OCI-LY1 (cell line): ENCODE measurements at regions not wholly inside any gene's neighbourhood (a gene's known extent, or its start where the extent isn't known, plus 50 kb on each side); places are given as distances from the start of the nearest gene placed in this dataset.

ENCODE experiments used
- H2AFZ ChIP-seq: fragments of 200-600 bp; sonication (generic), shearing (Covaris generic); 2 replicates; pipeline ENCODE4 v1.6.0; 2014; ENCODE audit warnings: antibody characterized with exemption, mild to moderate bottlenecking, low read length
- H3F3A ChIP-seq: fragments of 200-600 bp; sonication (generic), shearing (Covaris generic); 2 replicates; pipeline ENCODE4 v1.6.0; 2014; ENCODE audit warnings: mild to moderate bottlenecking, antibody characterized with exemption, low read length, moderate library complexity; ENCODE audit not compliant: insufficient read depth
- H3K27ac ChIP-seq: fragments of 200-600 bp; sonication (generic); 2 replicates; pipeline ENCODE4 v1.5.1; 2014; ENCODE audit warnings: low read length, mixed run types, mild to moderate bottlenecking, low read depth; ENCODE audit not compliant: poor library complexity, severe bottlenecking
- H3K27me3 ChIP-seq: fragments of 200-600 bp; sonication (generic); 2 replicates; pipeline ENCODE4 v1.6.0; 2014; ENCODE audit warnings: antibody characterized with exemption, mild to moderate bottlenecking, low read length, moderate library complexity; ENCODE audit not compliant: insufficient read depth
- H3K36me3 ChIP-seq: fragments of 200-600 bp; sonication (generic); 2 replicates; pipeline ENCODE4 v1.6.1; 2014; ENCODE audit warnings: mild to moderate bottlenecking, antibody characterized with exemption, low read length, moderate library complexity, mixed read lengths; ENCODE audit not compliant: insufficient read depth
- H3K4me1 ChIP-seq: fragments of 200-600 bp; sonication (generic); 2 replicates; pipeline ENCODE4 v1.5.1; 2014; ENCODE audit warnings: mild to moderate bottlenecking, low read length, moderate library complexity; ENCODE audit not compliant: insufficient read depth, severe bottlenecking
- H3K4me2 ChIP-seq: fragments of 200-600 bp; sonication (generic), shearing (Covaris generic); 2 replicates; pipeline ENCODE4 v1.6.1; 2014; ENCODE audit warnings: low read length
- H3K4me3 ChIP-seq: fragments of 200-600 bp; sonication (generic); 2 replicates; pipeline ENCODE4 v1.5.1; 2014; ENCODE audit warnings: low read length, low read depth, mild to moderate bottlenecking, mixed read lengths; ENCODE audit not compliant: poor library complexity, severe bottlenecking
- H3K79me2 ChIP-seq: fragments of 200-600 bp; shearing (Covaris generic); 2 replicates; pipeline ENCODE4 v1.6.1; 2016; ENCODE audit warnings: mixed run types, low read length, mixed read lengths; ENCODE audit not compliant: insufficient read depth
- H3K9ac ChIP-seq: fragments of 200-600 bp; sonication (generic), shearing (Covaris generic); 2 replicates; pipeline ENCODE4 v1.6.1; 2014; ENCODE audit warnings: mild to moderate bottlenecking, low read length, mixed read lengths
- H3K9me2 ChIP-seq: fragments of 200-600 bp; sonication (generic), shearing (Covaris generic); 2 replicates; pipeline ENCODE4 v1.6.1; 2014; ENCODE audit warnings: low read depth, mild to moderate bottlenecking, low read length, mixed read lengths
- H3K9me3 ChIP-seq: fragments of 200-600 bp; shearing (Covaris generic); 2 replicates; pipeline ENCODE4 v1.6.1; 2014; ENCODE audit warnings: low read length, mixed read lengths
- H4K20me1 ChIP-seq: fragments of 200-600 bp; sonication (generic), shearing (Covaris generic); 2 replicates; pipeline ENCODE4 v1.6.0; 2016; ENCODE audit warnings: mild to moderate bottlenecking, low read length; ENCODE audit not compliant: insufficient read depth
- CTCF ChIP-seq: fragments of 200-600 bp; sonication (generic), shearing (Covaris generic); IDR thresholded peaks from 2 replicates; pipeline ENCODE4 v1.5.1; 2017; ENCODE audit warnings: mild to moderate bottlenecking, antibody characterized with exemption, low read length, moderate library complexity, mixed read lengths
- EZH2 ChIP-seq: fragments of 200-600 bp; sonication (generic), shearing (Covaris generic); IDR thresholded peaks from 2 replicates; pipeline ENCODE4 v1.8.0; 2017; ENCODE audit warnings: borderline replicate concordance, mixed run types, mild to moderate bottlenecking, antibody characterized with exemption, low read length, moderate library complexity, mixed read lengths

GRCh38 chr3:103203441-103203840 is 768.6 kb downstream of the ZPLD1 start:
- TF ChIP-seq CTCF, result no peak
- no peak for TF ChIP-seq EZH2
- Histone ChIP-seq H3K4me1 (no peaks in the 10 kb centered on the region), H4K20me1 (no peaks in the 10 kb centered on the region), H3K27ac (no peak overlapping the region), H3K4me2 (no peak overlapping the region), H3K36me3 (no peaks in the 10 kb centered on the region), H3K79me2 (no peaks in the 10 kb centered on the region), H3K4me3 (no peak overlapping the region), H3K27me3 (no peaks in the 10 kb centered on the region), H3F3A (no peaks in the 10 kb centered on the region), H2AFZ (no peak overlapping the region), H3K9me2 (no peaks in the 10 kb centered on the region), H3K9ac (no peak overlapping the region), H3K9me3 (no peaks in the 10 kb centered on the region)

DNA sequence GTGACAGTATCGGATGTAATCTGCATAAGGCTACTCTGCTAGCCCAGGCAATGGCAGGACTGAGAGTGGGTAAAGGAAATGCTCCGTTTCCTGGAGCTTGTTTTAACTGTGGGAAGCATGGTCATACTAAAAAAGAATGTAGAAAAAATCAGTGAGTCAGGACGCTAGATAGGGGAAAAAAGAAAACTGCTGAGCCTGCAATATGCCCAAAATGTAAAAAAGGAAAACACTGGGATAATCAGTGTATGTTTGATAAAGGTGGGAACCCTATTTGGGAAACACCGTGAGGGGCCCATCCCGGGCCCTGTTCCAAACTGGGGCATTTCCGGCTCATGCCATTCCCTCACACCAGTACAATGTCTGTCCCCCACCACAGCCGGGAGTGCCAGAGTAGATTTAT is 775.8 kb downstream of the ZPLD1 start:
- Histone ChIP-seq H3K36me3 (no peaks in the 10 kb centered on the region), H4K20me1 (no peaks in the 10 kb centered on the region), H3K79me2 (no peaks in the 10 kb centered on the region), H3F3A (no peaks in the 10 kb centered on the region), H3K27me3 (no peaks in the 10 kb centered on the region), H2AFZ (no peak overlapping the region), H3K9me2 (no peaks in the 10 kb centered on the region), H3K9me3 (no peaks in the 10 kb centered on the region), H3K9ac (no peak overlapping the region), H3K4me2 (no peak overlapping the region), H3K27ac (no peak overlapping the region), H3K4me3 (no peak overlapping the region), H3K4me1 (no peaks in the 10 kb centered on the region)
- TF ChIP-seq CTCF (no peak), EZH2 (no peak)

GRCh38 chr3:103218146-103218545 is 783.3 kb downstream of the ZPLD1 start:
- H2AFZ ChIP-seq, result no peak overlapping the region
- no peaks in the 10 kb centered on the region for H3K9me2 ChIP-seq
- no peaks in the 10 kb centered on the region for H3F3A ChIP-seq
- no peak overlapping the region for H3K4me3 ChIP-seq
- H4K20me1 ChIP-seq, result no peaks in the 10 kb centered on the region
- TF ChIP-seq CTCF (no peak), EZH2 (no peak)
- H3K9ac ChIP-seq, result no peak overlapping the region
- no peaks in the 10 kb centered on the region for H3K27me3 ChIP-seq
- H3K27ac ChIP-seq, result no peak overlapping the region
- H3K9me3 ChIP-seq, result no peaks in the 10 kb centered on the region
- no peak overlapping the region for H3K4me2 ChIP-seq
- no peaks in the 10 kb centered on the region for H3K79me2 ChIP-seq
- H3K36me3 ChIP-seq, result no peaks in the 10 kb centered on the region
- H3K4me1 ChIP-seq, result no peaks in the 10 kb centered on the region
